ENCODE measurements at regions not wholly inside any gene's neighbourhood (a gene's known extent, or its start where the extent isn't known, plus 50 kb on each side); places are given as distances from the start of the nearest gene placed in this dataset.

DNA sequence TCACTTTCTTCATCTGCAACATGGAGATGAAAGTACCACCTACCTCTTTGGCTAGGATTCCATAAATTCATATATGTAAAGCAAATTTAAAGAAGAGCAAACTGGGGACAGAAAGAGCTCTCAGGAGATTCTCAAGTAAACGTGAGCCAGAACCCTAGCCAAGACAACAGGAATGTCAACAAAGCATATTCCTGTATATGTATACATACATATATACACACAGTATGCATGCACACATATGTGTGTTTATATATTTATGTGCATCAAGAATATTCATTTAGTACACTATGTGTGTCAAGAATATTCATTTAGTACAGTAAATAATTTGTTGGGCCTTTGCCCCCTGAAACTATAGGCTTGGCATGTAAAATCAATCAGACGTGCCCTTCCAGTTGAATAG lies 574.4 kb upstream of the KLHL29 start:
- H3K4me3 ChIP-seq (ENCODE audit: low read depth, low read length), result no peak overlapping the region
- TF ChIP-seq, protein P1, sequence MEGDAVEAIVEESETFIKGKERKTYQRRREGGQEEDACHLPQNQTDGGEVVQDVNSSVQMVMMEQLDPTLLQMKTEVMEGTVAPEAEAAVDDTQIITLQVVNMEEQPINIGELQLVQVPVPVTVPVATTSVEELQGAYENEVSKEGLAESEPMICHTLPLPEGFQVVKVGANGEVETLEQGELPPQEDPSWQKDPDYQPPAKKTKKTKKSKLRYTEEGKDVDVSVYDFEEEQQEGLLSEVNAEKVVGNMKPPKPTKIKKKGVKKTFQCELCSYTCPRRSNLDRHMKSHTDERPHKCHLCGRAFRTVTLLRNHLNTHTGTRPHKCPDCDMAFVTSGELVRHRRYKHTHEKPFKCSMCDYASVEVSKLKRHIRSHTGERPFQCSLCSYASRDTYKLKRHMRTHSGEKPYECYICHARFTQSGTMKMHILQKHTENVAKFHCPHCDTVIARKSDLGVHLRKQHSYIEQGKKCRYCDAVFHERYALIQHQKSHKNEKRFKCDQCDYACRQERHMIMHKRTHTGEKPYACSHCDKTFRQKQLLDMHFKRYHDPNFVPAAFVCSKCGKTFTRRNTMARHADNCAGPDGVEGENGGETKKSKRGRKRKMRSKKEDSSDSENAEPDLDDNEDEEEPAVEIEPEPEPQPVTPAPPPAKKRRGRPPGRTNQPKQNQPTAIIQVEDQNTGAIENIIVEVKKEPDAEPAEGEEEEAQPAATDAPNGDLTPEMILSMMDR (IDR thresholded peaks at IDR 0.05; ENCODE audit: low read depth, low read length), result no peak

DNA sequence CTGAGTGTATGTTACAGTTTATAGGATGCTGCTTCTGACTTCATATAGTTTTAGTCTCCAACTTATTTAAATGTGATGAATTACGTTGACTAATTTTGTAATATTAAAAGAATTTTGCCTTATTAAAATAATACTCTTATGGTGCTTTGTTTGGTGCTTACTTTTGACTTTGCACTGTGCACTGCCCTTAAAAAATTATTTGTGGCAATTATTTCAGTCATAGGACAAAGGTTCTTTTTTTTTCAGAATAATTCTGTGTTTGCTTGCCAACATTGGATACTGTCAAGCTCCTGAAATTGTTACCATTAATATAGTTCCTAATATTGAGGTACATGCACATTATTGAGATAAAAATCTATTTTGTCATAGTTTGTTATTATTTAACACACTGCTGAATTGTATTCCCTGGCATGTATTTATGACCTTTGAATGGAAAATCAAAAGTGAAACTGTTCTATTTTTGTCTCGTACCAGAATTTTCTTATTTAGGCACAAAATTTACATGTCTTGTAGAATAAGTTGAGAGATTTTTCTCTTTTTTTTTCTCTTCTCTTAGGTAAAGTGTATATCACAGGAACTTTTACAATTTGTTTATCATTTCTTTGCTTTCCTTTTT lies 572.8 kb upstream of the KLHL29 start:
- no peak overlapping the region for H3K4me3 ChIP-seq (ENCODE audit: low read depth, low read length)
- TF ChIP-seq, protein P1 (IDR thresholded peaks at IDR 0.05; ENCODE audit: low read depth, low read length), result no peak

DNA sequence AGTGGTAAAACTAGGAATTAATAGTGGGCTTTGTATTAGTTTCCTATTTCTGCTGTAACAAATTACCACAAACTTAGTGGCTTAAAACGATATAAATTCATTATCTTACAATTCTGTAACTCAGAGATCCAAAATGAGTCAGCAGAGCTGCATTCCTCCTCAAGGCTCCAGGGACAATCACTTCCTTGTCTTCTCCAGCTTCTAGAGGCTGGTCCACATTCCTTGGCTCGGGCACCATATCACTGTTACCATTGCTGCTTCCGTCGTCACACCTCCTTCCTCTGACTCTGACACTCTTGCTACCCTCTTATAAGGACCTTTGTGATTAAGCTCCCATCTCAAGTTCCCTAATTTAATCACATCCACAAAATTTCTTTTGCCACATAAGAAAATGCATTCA lies 567.8 kb upstream of the KLHL29 start:
- TF ChIP-seq, protein P1 (IDR thresholded peaks at IDR 0.05; ENCODE audit: low read depth, low read length), result no peak
- no peak overlapping the region for H3K4me3 ChIP-seq (ENCODE audit: low read depth, low read length)

DNA sequence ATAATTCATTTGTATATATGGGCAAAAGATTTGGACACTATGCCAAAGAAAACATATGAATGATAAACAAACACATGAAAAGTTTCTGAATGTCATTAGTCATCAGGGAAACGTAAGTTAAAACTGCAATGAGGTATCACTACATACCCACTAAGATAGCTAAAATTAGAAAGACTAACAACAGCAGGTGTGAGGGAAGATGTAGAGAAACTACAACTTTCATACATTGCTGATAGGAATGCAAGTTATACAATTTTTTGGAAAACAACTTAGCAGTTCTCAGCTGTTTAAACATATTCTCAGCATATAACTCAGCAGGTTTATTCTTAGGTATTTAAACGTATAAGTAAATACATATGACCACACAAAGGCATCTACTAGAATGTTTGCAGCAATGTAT lies 563.5 kb upstream of the KLHL29 start:
- TF ChIP-seq, protein P1 (IDR thresholded peaks at IDR 0.05; ENCODE audit: low read depth, low read length), result no peak
- H3K4me3 ChIP-seq (ENCODE audit: low read depth, low read length), result no peak overlapping the region

DNA sequence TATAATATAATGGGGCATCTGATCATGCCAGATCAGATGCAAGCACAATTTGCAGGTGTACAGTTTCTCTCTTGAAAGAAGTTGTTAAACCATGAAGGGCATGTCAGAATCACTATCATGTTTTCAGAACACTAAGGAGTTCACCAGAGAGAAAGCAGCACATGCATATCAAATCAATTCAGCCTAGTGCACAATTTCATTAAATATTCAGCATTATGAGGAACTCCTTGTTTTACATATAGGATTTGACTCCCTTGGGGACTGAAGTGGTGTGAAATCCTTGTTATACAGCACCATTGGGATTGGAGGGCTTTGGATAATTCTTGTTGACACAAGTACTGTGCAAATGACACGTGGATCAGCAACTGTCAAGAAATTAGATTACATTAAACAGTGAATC lies 562.1 kb upstream of the KLHL29 start:
- TF ChIP-seq, protein P1 (IDR thresholded peaks at IDR 0.05; ENCODE audit: low read depth, low read length), result no peak
- H3K4me3 ChIP-seq (ENCODE audit: low read depth, low read length), result no peak overlapping the region

DNA sequence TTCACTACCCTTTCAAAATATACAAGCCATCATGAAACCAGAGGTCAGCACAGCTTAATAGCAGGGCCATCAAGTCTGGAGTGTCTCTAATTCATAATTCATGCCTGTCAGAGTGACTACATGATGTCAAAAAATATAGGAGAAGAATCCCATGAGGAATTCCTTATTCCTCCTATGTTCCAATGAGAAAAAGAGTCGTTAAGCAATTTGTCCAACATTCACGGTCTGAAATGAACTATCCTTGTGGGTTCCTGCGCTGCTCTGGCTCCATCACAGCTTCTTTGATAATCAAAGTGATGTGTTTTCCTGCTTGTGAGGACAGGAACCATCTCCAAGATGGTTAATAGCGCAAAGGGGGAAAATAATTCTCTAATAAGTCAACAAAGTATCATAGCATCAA lies 560.4 kb upstream of the KLHL29 start:
- H3K4me3 ChIP-seq (ENCODE audit: low read depth, low read length), result no peak overlapping the region
- TF ChIP-seq, protein P1 (IDR thresholded peaks at IDR 0.05; ENCODE audit: low read depth, low read length), result no peak

DNA sequence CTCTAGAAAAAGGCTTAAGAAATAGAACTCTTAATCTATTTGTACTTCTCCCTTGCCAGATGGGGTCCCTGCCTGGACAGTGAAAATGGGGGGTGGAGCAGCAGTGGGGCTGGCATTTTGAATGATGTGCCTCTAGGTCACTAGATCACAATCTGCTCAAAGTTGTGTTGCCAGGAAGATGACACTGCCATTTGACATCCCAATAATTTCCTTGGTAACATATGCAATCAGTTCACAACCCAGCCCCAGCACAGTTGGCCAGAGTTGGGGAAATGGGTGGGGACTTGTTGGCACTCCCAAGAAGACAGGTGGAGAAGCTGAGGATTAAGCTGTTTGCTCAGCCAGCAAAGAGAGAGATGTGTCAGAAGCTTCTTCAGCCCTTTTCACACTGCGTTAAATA lies 558.3 kb upstream of the KLHL29 start:
- no peak overlapping the region for H3K4me3 ChIP-seq (ENCODE audit: low read depth, low read length)
- TF ChIP-seq, protein P1 (IDR thresholded peaks at IDR 0.05; ENCODE audit: low read depth, low read length), result no peak
